ENCODE measurements at regions not wholly inside any gene's neighbourhood (a gene's known extent, or its start where the extent isn't known, plus 50 kb on each side); places are given as distances from the start of the nearest gene placed in this dataset.

GRCh38 chr2:2998971-2999370 lies 378.6 kb downstream of the EIPR1 start:
- ATAC-seq (ENCODE audit: low read depth) (no peak), DNase-seq (no peak)
- no peak overlapping the region for H2BK15ac ChIP-seq (ENCODE audit: low read depth, low read length)
- TF ChIP-seq RAD21 (IDR thresholded peaks at IDR 0.05; ENCODE audit: low read length) (no peak), RFX5 (IDR thresholded peaks at IDR 0.05; ENCODE audit: low read depth, low read length) (no peak), CEBPB (IDR thresholded peaks at IDR 0.05; ENCODE audit: low read depth, low read length) (no peak), POLR2A (IDR thresholded peaks at IDR 0.05; ENCODE audit: low read depth, low read length) (no peak), SMC3 (IDR thresholded peaks at IDR 0.05; ENCODE audit: low read depth, low read length) (no peak), CHD1 (IDR thresholded peaks at IDR 0.05; ENCODE audit: low read depth, low read length) (no peak), RCOR1 (IDR thresholded peaks at IDR 0.05; ENCODE audit: insufficient replicate concordance, low read length) (no peak), MAFK (IDR thresholded peaks at IDR 0.05; ENCODE audit: low read depth, low read length) (no peak)
- TF ChIP-seq, protein P1, sequence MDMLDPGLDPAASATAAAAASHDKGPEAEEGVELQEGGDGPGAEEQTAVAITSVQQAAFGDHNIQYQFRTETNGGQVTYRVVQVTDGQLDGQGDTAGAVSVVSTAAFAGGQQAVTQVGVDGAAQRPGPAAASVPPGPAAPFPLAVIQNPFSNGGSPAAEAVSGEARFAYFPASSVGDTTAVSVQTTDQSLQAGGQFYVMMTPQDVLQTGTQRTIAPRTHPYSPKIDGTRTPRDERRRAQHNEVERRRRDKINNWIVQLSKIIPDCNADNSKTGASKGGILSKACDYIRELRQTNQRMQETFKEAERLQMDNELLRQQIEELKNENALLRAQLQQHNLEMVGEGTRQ (IDR thresholded peaks at IDR 0.05; ENCODE audit: low read depth, low read length), result no peak
- no TSS peak for BruUV-seq (replicated peaks)
- no peak overlapping the region for H3K4me3 ChIP-seq (ENCODE audit: insufficient read depth, low read depth, low read length)
- H4K8ac ChIP-seq (ENCODE audit: low read depth in 2 of 2, low read length in 2 of 2), result no peak overlapping the region
- no peak overlapping the region for H3K27ac ChIP-seq (ENCODE audit: insufficient read depth, low read length)
- no peaks in the 10 kb centered on the region for H3K79me1 ChIP-seq (ENCODE audit: low read depth in 1 of 2, low read length in 2 of 2)
- no peak overlapping the region for H2AK5ac ChIP-seq (ENCODE audit: low read depth, low read length)
- 59% methylated on average over 4 of the region's 9 CpGs; no CpG with 5 or more reads in 1 of the 2 experiments for WGBS, 2 experiments (ENCODE audit: extremely low coverage in 2 of 2, insufficient read length in 1 of 2)
- dilution Hi-C loops (cut with HindIII; ENCODE audit: low sequenced_read_pairs, unreplicated experiment), result no loop called here
- H3K4me1 ChIP-seq (ENCODE audit: control insufficient read depth, insufficient read depth, low read length), result no peaks in the 10 kb centered on the region
- CTCF ChIA-PET, result no interaction called here
- in situ Hi-C loops (cut with MboI; ENCODE audit: low sequenced_read_pairs), result no loop called here
- H2BK5ac ChIP-seq (ENCODE audit: low read depth, low read length, poor library complexity, severe bottlenecking), result no peak overlapping the region
- H3K36me3 ChIP-seq (ENCODE audit: control insufficient read depth, insufficient read depth, low read length), result no peaks in the 10 kb centered on the region
- H3K9me3 ChIP-seq (ENCODE audit: control insufficient read depth, insufficient read depth, low read length), result peaks cover 14% of the 10 kb centered on the region
- no peaks in the 10 kb centered on the region for H4K20me1 ChIP-seq (ENCODE audit: insufficient read depth, low read length)
- no peaks in the 10 kb centered on the region for H3K27me3 ChIP-seq (ENCODE audit: control insufficient read depth, insufficient read depth, low read length)
- POLR2A ChIA-PET (ENCODE audit: unreplicated experiment), result no interaction called here
- no peak overlapping the region for H2AK9ac ChIP-seq (replicated peaks; ENCODE audit: low read depth, low read length, poor library complexity)
- no peak overlapping the region for H4K91ac ChIP-seq (ENCODE audit: insufficient read depth, low read depth, low read length)
- no peak overlapping the region for H3K9ac ChIP-seq (ENCODE audit: low read depth, low read length)
- no peak overlapping the region for H3K18ac ChIP-seq (ENCODE audit: low read depth, low read length)
- H3K4ac ChIP-seq (ENCODE audit: low read depth, low read length), result no peak overlapping the region
- no peak overlapping the region for H3K14ac ChIP-seq (replicated peaks; ENCODE audit: low read depth, low read length)
- H3K4me2 ChIP-seq (ENCODE audit: low read depth, low read length), result no peak overlapping the region
- H3K56ac ChIP-seq (ENCODE audit: extremely low read depth, insufficient read depth, low read length), result no peak overlapping the region
- no peak overlapping the region for H2BK120ac ChIP-seq (ENCODE audit: low read depth, low read length)
- intact Hi-C loops (cut with micrococcal nuclease), result no loop called here
- H3K9me1 ChIP-seq (ENCODE audit: insufficient read depth, low read length), result no peaks in the 10 kb centered on the region
- no peak overlapping the region for H2AFZ ChIP-seq (replicated peaks; ENCODE audit: low read length, poor library complexity)
- no peak overlapping the region for H3K23ac ChIP-seq (ENCODE audit: low read depth, low read length)
- H4K5ac ChIP-seq (ENCODE audit: low read depth, low read length), result no peak overlapping the region
- no peak overlapping the region for H2BK20ac ChIP-seq (ENCODE audit: low read depth, low read length)
